Activated CD8-positive, alpha-beta T cell treated with anti-CD3 and anti-CD28 coated beads for 36 hours (primary cell): ENCODE measurements at regions not wholly inside any gene's neighbourhood (a gene's known extent, or its start where the extent isn't known, plus 50 kb on each side); places are given as distances from the start of the nearest gene placed in this dataset.

ENCODE experiments used
- ATAC-seq: fragments of 200-7000 bp; cut with Tn5 transposase; one replicate; pipeline ENCODE4 v1.10.0; 2021; ENCODE audit warnings: mild to moderate bottlenecking, moderate library complexity
- CTCF ChIA-PET: fragments of 350-600 bp; sonication (Branson Sonifier 250); formaldehyde crosslinking; loops from one replicate; lab custom pipeline; 2021; ENCODE audit warnings: antibody characterized with exemption; lab: Charles Lee
- POLR2A ChIA-PET: fragments of 350-600 bp; sonication (Branson Sonifier 250); formaldehyde crosslinking; loops from one replicate; lab custom pipeline; 2021; ENCODE audit warnings: antibody characterized with exemption; lab: Charles Lee
- DNase-seq: peaks from one replicate; pipeline ENCODE4 v3.0.0-alpha.2; 2020
- H3K27ac Mint-ChIP-seq: one replicate; pipeline ENCODE4 v1.8.0; 2021; ENCODE audit warnings: mild to moderate bottlenecking, mixed read lengths
- H3K27me3 Mint-ChIP-seq: one replicate; pipeline ENCODE4 v1.8.0; 2021; ENCODE audit warnings: mixed read lengths
- H3K36me3 Mint-ChIP-seq: one replicate; pipeline ENCODE4 v1.8.0; 2021; ENCODE audit warnings: low read depth, mixed read lengths
- H3K4me1 Mint-ChIP-seq: one replicate; pipeline ENCODE4 v1.8.0; 2021; ENCODE audit warnings: low read depth, mixed read lengths
- H3K4me3 Mint-ChIP-seq: one replicate; pipeline ENCODE4 v1.8.0; 2021; ENCODE audit warnings: mild to moderate bottlenecking, moderate library complexity, mixed read lengths
- H3K9me3 Mint-ChIP-seq: one replicate; pipeline ENCODE4 v1.8.0; 2021; ENCODE audit warnings: mixed read lengths
- intact Hi-C: fragments of 100-400 bp; cut with micrococcal nuclease; formaldehyde crosslinking; loops from one replicate; pipeline ENCODE4 v1.10.0; 2022
- TF ChIP-seq, protein P1 (sequence below): fragments of 200-600 bp; IDR thresholded peaks from one replicate; pipeline ENCODE4 v1.8.0; 2022; ENCODE audit warnings: antibody characterized with exemption, mild to moderate bottlenecking

DNA sequence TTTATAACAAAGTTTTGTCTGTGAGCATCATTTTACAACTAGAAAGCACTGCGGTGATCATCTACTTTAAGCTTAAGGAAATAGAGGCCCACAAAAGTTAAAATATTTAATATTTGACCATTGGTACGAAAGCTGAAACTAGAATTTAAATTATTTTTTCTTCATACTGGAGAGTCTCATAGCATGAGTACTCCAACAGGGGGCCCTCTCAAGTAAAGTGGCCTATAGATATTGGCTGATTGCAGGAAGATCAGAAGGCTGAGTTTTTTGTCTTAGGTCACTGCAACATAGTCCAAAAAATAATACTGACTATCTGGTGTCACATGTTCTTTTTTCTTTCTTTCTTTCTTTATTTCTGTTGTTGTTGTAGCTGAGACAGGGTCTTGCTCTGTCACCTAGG lies 75.3 kb upstream of the ZDHHC17 start:
- CTCF ChIA-PET, result interaction anchor here (0.6 to 2.4 kb wide), 4 partner anchors 20 to 238 kb away, joined by 4 to 15 read pairs (median 6); no protein-coding TSS in a partner anchor
- H3K4me1 Mint-ChIP-seq, result peaks cover 3% of the 10 kb centered on the region
- DNase-seq, result peak; percentile 6
- no peaks in the 10 kb centered on the region for H3K36me3 Mint-ChIP-seq
- no peak for ATAC-seq
- no peak overlapping the region for H3K4me3 Mint-ChIP-seq
- H3K9me3 Mint-ChIP-seq, result no peaks in the 10 kb centered on the region
- no peak overlapping the region for H3K27ac Mint-ChIP-seq
- POLR2A ChIA-PET, result no interaction called here
- TF ChIP-seq, protein P1, sequence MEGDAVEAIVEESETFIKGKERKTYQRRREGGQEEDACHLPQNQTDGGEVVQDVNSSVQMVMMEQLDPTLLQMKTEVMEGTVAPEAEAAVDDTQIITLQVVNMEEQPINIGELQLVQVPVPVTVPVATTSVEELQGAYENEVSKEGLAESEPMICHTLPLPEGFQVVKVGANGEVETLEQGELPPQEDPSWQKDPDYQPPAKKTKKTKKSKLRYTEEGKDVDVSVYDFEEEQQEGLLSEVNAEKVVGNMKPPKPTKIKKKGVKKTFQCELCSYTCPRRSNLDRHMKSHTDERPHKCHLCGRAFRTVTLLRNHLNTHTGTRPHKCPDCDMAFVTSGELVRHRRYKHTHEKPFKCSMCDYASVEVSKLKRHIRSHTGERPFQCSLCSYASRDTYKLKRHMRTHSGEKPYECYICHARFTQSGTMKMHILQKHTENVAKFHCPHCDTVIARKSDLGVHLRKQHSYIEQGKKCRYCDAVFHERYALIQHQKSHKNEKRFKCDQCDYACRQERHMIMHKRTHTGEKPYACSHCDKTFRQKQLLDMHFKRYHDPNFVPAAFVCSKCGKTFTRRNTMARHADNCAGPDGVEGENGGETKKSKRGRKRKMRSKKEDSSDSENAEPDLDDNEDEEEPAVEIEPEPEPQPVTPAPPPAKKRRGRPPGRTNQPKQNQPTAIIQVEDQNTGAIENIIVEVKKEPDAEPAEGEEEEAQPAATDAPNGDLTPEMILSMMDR, result peak; percentile 50
- H3K27me3 Mint-ChIP-seq, result no peaks in the 10 kb centered on the region
- intact Hi-C loops, result loop anchor here (5.0 kb wide), 1 partner anchor 104 kb away; no protein-coding TSS in a partner anchor

DNA sequence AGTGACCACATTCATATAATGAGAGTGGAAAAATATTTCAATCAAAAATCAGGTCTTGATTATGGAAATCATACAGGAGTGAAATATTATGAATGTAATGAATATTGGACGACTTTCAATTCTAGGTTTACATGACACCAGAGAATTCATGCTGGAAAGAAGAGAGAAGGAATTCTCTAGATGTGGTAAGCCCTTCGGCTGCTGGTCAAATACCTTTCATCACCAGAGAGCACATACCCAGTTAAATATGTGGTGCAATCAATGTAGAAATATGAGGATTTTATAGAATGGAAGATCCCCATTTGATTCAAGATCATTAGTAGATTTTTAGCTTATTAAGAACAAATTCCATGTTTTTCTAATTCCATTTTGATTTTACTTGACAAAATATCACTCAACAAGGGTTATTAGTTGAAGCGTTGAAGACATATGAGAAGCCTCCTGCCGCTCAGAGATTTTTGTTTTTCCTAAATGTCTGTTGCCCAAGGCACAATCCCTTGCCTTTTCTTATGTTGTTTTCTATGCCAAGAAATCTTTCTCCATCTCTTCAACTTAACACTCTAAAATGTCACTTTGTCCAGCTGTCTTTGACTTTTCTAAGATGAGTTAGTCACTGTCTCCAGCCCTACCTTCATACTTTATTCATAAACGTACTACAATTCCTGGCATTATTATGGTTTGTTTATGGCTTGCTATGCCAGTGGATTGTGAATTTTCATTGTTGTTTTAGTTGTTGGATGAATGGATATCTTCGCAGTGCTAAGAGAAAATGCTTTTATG lies 72.8 kb upstream of the ZDHHC17 start:
- ATAC-seq (no peak), DNase-seq (no peak)
- TF ChIP-seq, protein P1, result no peak
- H3K27me3 Mint-ChIP-seq, result no peaks in the 10 kb centered on the region
- CTCF ChIA-PET, result no interaction called here
- H3K4me1 Mint-ChIP-seq, result no peaks in the 10 kb centered on the region
- no peaks in the 10 kb centered on the region for H3K36me3 Mint-ChIP-seq
- H3K4me3 Mint-ChIP-seq, result no peak overlapping the region
- no peak overlapping the region for H3K27ac Mint-ChIP-seq
- no peaks in the 10 kb centered on the region for H3K9me3 Mint-ChIP-seq
- POLR2A ChIA-PET, result no interaction called here
- intact Hi-C loops, result no loop called here

DNA sequence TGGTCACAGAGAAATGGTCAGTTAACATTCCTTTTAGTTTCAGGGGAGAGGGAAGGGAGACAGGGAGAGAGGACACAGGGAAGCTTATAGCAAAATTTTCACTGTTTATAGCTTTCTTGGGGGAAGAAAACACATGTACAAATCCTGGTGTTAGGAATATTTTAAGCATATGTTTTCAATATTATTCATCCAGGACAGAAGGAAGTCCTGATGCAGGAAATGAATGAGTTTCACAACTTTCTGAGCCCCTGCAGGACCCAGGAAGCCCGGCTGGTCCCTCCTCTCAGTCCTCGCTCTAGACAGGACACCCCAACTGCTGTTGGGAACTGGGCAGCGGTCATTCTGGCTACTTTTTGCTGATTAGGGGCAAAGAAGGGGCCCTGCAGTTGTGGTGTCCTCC lies 71.1 kb upstream of the ZDHHC17 start:
- ATAC-seq, result no peak
- Mint-ChIP-seq H3K36me3 (no peaks in the 10 kb centered on the region), H3K27ac (no peak overlapping the region), H3K4me3 (no peak overlapping the region), H3K27me3 (no peaks in the 10 kb centered on the region), H3K9me3 (no peaks in the 10 kb centered on the region), H3K4me1 (no peaks in the 10 kb centered on the region)
- intact Hi-C loops, result no loop called here
- ChIA-PET POLR2A (no interaction called here), CTCF (interaction anchor here (1.0 kb wide), 2 partner anchors 12 to 99 kb away, joined by 3 to 4 read pairs; no protein-coding TSS in a partner anchor)
- DNase-seq, result no peak
- TF ChIP-seq, protein P1, result no peak

DNA sequence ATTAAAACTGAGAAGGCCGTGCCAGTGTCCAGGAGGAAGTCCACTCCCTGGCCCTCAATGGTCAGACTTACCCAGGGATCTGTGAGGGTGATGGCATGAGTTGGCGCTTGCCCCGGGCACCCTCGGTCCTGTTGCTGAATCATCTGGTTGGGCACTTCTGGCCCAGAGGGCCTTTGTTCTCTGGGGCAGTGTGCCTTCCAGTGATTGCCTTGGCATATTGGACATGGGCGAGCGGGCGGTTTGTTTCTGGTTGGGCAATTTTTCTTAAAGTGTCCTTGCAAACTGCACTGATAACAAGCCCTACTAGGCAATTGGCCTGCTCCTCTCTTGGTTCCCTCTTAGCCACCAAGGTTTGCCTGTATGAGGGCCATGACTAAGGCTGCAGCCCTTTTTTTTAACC lies 69.5 kb upstream of the ZDHHC17 start:
- no peaks in the 10 kb centered on the region for H3K9me3 Mint-ChIP-seq
- intact Hi-C loops, result no loop called here
- no peak for ATAC-seq
- H3K36me3 Mint-ChIP-seq, result no peaks in the 10 kb centered on the region
- POLR2A ChIA-PET, result no interaction called here
- CTCF ChIA-PET, result no interaction called here
- no peak overlapping the region for H3K4me3 Mint-ChIP-seq
- no peak overlapping the region for H3K27ac Mint-ChIP-seq
- DNase-seq, result no peak
- no peaks in the 10 kb centered on the region for H3K4me1 Mint-ChIP-seq
- no peaks in the 10 kb centered on the region for H3K27me3 Mint-ChIP-seq
- TF ChIP-seq, protein P1, result no peak

DNA sequence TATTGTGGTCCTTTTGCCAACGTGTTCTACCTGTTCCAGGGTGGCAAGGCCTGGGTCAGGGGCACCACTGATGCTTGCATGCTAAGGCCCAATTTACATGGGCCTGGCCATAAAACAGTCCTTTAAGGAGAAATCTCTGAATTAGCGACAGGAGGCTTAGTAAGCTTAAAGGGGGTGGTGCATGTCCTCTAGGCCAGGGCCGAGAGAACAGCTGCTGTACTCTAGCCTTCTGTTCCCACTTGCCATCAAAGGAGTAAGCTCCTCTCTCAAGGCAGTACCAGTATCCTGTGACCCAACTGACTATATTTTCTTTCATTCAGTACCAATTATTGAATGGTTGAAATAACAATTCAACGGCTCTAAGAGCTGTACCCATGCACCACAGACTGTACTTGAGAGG lies 67.7 kb upstream of the ZDHHC17 start:
- intact Hi-C loops, result no loop called here
- no peak for DNase-seq
- no peak for ATAC-seq
- TF ChIP-seq, protein P1, result no peak
- Mint-ChIP-seq H3K4me1 (no peaks in the 10 kb centered on the region), H3K27me3 (no peaks in the 10 kb centered on the region), H3K9me3 (no peaks in the 10 kb centered on the region), H3K36me3 (no peaks in the 10 kb centered on the region), H3K4me3 (no peak overlapping the region), H3K27ac (no peak overlapping the region)
- CTCF ChIA-PET, result no interaction called here
- POLR2A ChIA-PET, result no interaction called here
